SJSA1 (cell line): ENCODE measurements at regions not wholly inside any gene's neighbourhood (a gene's known extent, or its start where the extent isn't known, plus 50 kb on each side); places are given as distances from the start of the nearest gene placed in this dataset.

Experiments
- DNase-seq, 2 experiments: peaks; one replicate each; pipeline ENCODE4 v3.0.0-alpha.2; 2015 to 2020; ENCODE audit warnings: low spot score in 2 of 2, low read depth in 1 of 2
- H3K27ac ChIP-seq: fragments of 250-450 bp; sonication (Bioruptor Pico); 2 replicates; pipeline ENCODE4 v1.5.1; 2020; ENCODE audit warnings: mild to moderate bottlenecking, moderate library complexity
- H3K27me3 ChIP-seq: fragments of 250-450 bp; sonication (Bioruptor Pico); replicated peaks from 2 replicates; pipeline ENCODE4 v1.5.1; 2020; ENCODE audit warnings: mild to moderate bottlenecking, moderate library complexity
- H3K36me3 ChIP-seq: fragments of 250-450 bp; sonication (Bioruptor Pico); 2 replicates; pipeline ENCODE4 v1.5.1; 2020; ENCODE audit warnings: mild to moderate bottlenecking
- H3K4me1 ChIP-seq: fragments of 250-450 bp; sonication (Bioruptor Pico); replicated peaks from 2 replicates; pipeline ENCODE4 v1.6.1; 2021; ENCODE audit warnings: mild to moderate bottlenecking
- H3K4me3 ChIP-seq: fragments of 250-450 bp; sonication (Bioruptor Pico); 2 replicates; pipeline ENCODE4 v1.5.1; 2020; ENCODE audit warnings: mild to moderate bottlenecking
- H3K9me3 ChIP-seq: fragments of 250-450 bp; sonication (Bioruptor Pico); replicated peaks from 2 replicates; pipeline ENCODE4 v1.5.1; 2020; ENCODE audit warnings: mild to moderate bottlenecking

DNA sequence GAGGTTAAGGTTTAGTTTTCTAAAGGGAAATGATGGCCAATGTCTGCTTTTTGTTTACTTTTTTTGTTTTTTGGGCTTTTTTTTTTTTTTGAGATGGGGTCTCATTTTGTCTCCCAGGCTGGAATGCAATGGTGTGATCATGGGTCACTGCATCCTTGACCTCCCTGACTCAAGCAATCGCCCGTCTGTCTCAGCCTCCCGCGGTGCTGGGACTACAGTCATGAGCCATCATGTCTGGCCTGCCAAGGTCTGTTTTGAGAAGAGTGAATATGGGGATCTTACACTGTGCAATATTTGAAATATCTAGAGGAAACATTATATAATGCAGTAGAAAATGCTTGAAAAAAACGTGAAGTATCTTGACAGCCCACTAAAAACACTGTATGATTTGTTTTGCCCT is 162.5 kb downstream of the GASK1B start:
- Histone ChIP-seq H3K36me3 (no peaks in the 10 kb centered on the region), H3K27ac (no peak overlapping the region)

DNA sequence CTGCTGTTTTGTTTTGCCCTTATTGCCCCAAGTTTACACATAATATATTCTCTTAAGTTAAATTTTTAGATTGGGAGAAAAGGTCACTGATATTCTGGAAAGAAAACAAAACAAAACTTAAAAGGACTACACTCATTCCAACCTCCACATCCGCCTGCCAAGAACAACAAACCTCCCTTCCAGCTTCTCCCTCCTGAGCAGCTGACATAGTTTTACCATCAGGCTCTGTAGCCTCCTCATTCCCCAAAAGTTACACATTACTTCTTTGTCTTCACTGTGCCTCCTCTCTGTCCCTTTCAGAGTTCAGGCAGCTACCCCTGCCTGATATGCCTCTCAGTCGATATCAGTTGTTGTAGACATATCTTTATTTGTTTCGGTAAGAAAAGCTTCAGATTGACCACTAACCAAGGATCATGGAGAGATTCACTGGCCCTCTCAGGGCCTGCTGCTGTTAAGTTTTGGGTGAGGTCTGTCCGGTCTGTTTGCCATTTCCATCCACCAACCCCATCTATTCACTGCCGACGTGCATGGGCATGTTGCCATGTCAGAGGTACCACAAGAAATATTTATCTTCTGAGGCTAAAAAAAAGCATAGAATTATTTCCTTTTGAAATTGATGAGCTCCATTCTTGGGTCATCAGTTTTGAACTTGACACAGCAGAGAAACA is 164.1 kb downstream of the GASK1B start:
- H3K36me3 ChIP-seq, result no peaks in the 10 kb centered on the region
- no peaks in the 10 kb centered on the region for H3K27me3 ChIP-seq
- H3K9me3 ChIP-seq, result no peaks in the 10 kb centered on the region
- no peak overlapping the region for H3K27ac ChIP-seq
- H3K4me3 ChIP-seq, result no peak overlapping the region
- DNase-seq, result peak in 1 of 2 experiments; percentile 9
- 0 out of 2 replicates have a peak, but pooled peaks cover 3% of the 10 kb centered on the region for H3K4me1 ChIP-seq

More for the DNA sequence above, 162.5 kb downstream of the GASK1B start:
- Histone ChIP-seq H3K27me3 (no peaks in the 10 kb centered on the region), H3K9me3 (no peaks in the 10 kb centered on the region), H3K4me1 (peaks cover 7% of the 10 kb centered on the region; the same call in 1 of the 2 replicates), H3K4me3 (no peak overlapping the region)
- DNase-seq, result no peak

DNA sequence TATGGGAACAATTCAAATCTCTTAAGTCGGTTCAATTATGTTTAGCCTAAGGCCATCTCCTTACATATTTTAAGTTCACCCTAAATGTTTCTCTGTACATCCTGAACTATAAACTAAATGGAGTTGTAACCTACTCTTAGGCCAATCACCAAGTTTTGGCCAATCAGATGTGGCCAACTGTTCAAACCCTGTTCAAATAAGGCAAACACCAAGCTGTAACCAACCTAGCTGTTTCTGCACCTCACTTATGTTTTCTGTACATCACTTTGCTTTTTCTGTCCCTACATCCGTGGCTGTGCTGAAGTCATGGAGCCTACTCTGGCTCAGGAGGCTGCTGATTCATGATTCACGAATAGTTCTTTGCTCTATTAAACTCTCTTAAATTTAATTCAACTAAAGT is 165.3 kb downstream of the GASK1B start:
- H3K4me1 ChIP-seq, result 0 out of 2 replicates have a peak, but pooled peaks cover 3% of the 10 kb centered on the region

DNA sequence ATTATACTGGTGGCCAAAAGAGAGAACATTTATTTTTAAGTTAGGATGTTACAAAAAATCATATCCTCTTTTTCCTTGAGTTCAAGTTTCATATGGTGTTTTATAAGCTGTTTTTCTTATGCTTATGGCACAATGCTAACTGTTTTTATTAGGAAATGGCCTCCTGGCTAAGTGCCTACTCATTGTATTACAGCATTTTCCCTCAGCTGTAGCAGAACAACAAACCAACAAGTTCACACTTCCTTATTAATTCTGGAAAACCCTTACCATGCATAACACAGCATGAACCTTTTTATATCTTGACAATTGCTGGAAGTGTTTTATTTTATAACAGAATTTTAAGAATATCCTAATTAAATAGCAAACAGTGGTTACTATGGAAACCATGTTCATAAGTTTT is 165.8 kb downstream of the GASK1B start:
- Histone ChIP-seq H3K27me3 (no peaks in the 10 kb centered on the region), H3K9me3 (no peaks in the 10 kb centered on the region), H3K4me3 (no peak overlapping the region), H3K27ac (no peak overlapping the region), H3K36me3 (no peaks in the 10 kb centered on the region), H3K4me1 (0 out of 2 replicates have a peak, but pooled peaks cover 3% of the 10 kb centered on the region)
- DNase-seq, result no peak

More for the DNA sequence above, 165.3 kb downstream of the GASK1B start:
- Histone ChIP-seq H3K27ac (no peak overlapping the region), H3K36me3 (no peaks in the 10 kb centered on the region), H3K27me3 (no peaks in the 10 kb centered on the region), H3K4me3 (no peak overlapping the region), H3K9me3 (no peaks in the 10 kb centered on the region)
- no peak for DNase-seq

DNA sequence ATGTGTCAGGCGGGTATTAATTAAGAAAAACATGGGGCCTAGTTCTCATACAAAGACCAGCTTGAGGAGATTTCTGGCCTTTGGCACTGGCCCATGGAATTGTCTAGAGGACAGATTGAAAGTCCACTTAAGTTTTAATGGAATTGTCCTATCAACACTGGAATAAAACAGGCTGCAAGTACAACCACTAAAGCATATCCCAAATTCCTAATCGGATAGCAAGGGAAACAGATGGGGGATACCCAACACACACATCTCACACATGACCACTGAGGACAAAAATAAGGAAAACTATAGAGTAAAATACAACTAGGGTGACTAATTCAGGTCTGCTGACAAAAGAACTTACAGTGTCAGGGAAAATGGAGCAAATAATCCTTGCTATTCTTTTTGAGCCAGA is 167.8 kb downstream of the GASK1B start:
- Histone ChIP-seq H3K4me1 (0 out of 2 replicates have a peak, but pooled peaks cover 3% of the 10 kb centered on the region), H3K36me3 (no peaks in the 10 kb centered on the region), H3K27me3 (no peaks in the 10 kb centered on the region), H3K27ac (no peak overlapping the region), H3K4me3 (no peak overlapping the region), H3K9me3 (no peaks in the 10 kb centered on the region)
- no peak for DNase-seq

DNA sequence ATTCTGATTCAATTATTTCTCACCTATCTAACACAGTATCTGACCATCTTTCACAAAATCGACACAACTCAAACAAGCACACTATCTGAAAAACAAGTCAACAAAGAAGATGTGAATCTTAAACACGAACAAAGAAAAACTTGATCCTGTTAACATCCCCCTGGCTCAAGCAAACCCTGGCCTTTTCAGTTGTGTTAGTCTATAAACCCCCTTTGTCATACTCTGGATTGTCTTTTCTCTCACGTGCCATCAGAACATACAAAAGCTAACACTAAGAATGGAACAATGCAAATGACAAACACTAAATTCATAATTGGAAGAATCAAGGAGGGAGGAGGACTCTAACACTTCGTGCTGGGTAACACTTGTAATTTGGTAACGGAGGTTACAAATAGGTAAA is 168.7 kb downstream of the GASK1B start:
- Histone ChIP-seq H3K27me3 (no peaks in the 10 kb centered on the region), H3K27ac (no peak overlapping the region), H3K9me3 (no peaks in the 10 kb centered on the region), H3K4me3 (no peak overlapping the region), H3K4me1 (0 out of 2 replicates have a peak, but pooled peaks cover 3% of the 10 kb centered on the region), H3K36me3 (no peaks in the 10 kb centered on the region)
- no peak for DNase-seq

DNA sequence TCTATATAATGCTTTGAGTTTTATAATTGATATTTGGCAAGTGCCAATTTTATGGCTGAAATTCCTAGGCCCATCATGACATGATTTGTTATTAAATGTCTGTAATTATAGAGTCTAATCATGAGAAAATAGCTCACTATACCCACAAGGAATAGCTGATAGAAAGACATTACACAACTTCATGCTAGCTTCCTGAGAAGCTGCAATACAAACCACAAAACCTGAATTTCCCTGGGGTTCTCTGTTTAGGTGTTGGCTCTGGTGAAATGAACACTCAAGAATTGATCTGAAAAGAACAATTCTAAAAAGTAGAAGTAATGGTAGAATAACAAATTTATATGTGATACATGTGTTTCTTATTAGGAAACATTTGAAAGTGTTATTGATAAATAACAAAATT is 169.6 kb downstream of the GASK1B start:
- DNase-seq, result no peak
- Histone ChIP-seq H3K4me3 (no peak overlapping the region), H3K27ac (no peak overlapping the region), H3K4me1 (no peaks in the 10 kb centered on the region), H3K36me3 (no peaks in the 10 kb centered on the region), H3K9me3 (no peaks in the 10 kb centered on the region), H3K27me3 (no peaks in the 10 kb centered on the region)

DNA sequence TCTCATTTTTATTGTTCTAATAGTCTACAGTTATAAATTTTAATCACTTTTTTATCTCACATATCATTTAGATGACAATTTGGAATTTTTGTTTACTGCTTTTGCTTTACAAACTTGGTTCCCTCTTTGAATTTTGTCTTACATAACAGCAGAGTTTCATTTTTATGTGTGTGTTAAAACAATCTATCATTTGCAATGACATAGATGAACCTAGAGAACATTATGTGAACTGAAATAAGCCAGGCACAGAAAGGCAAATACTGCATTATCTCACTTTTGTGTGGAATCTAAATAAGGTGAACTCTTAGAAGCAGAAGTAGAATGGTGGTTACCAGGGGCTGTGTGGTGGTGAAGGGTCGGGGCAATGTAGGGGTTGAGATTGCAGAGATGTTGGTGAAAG is 170.7 kb downstream of the GASK1B start:
- Histone ChIP-seq H3K9me3 (no peaks in the 10 kb centered on the region), H3K36me3 (no peaks in the 10 kb centered on the region), H3K27me3 (no peaks in the 10 kb centered on the region), H3K4me3 (no peak overlapping the region), H3K27ac (no peak overlapping the region), H3K4me1 (no peaks in the 10 kb centered on the region)
- no peak for DNase-seq

DNA sequence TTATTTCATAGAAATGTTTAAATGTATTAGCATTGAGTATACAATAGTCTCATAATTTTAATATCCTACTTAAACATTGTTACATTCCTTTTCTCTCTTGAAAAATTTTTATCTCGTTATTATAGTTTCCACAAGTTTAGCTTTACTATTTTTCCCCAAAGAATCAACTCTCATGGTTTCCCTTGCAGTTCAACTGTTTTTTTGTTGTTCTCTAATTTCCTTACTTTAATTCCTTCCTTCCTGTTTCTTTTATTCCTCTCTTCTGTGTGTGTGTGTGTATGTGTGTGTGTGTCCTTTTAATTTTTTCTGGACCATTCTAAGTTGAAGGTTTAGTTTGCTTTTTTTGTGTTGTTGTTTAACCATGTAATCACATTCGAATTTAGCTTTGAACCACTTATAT is 171.1 kb downstream of the GASK1B start:
- Histone ChIP-seq H3K9me3 (no peaks in the 10 kb centered on the region), H3K27ac (no peak overlapping the region), H3K36me3 (no peaks in the 10 kb centered on the region), H3K27me3 (no peaks in the 10 kb centered on the region), H3K4me3 (no peak overlapping the region), H3K4me1 (no peaks in the 10 kb centered on the region)
- DNase-seq, result no peak

DNA sequence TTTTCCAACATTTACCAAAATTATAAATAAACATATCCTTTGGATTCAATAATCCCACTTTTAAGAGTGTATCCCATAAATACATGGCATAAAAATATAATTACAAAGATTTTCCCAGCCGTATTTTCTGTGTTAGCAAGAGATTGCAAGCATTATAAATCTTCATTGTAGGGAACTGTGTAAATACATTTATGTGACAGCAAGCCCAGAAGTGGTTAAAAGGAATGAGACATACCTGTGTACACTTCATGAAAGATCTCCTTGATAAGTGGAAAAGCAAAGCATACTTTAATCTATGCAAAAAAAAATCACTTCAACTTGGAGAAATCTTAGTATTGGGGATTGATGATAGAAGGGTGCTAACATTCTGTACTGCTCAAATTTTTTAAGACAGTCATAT is 173.1 kb downstream of the GASK1B start:
- Histone ChIP-seq H3K27me3 (no peaks in the 10 kb centered on the region), H3K4me1 (peaks cover 7% of the 10 kb centered on the region), H3K9me3 (no peaks in the 10 kb centered on the region)

DNA sequence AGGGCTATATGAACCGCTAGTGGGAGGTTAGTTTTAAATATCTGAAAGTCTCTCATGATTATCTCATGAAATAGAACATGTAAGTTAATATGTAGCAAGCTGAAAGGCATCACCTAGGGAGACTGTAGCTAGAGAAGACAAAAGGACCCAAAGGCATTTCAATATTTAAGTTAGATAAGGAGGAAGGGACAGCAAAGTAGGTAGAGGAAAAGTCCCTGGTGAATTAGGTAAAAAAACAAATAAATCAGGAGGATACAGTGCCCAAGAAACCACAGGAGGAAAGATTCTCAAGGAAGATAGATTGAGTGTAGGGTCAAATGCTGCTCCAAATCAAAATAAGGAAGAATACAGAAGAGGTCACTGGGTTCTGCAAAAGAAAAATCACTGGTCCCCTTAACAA is 175.5 kb downstream of the GASK1B start:
- Histone ChIP-seq H3K27me3 (no peaks in the 10 kb centered on the region), H3K27ac (no peak overlapping the region), H3K9me3 (no peaks in the 10 kb centered on the region), H3K4me1 (peaks cover 8% of the 10 kb centered on the region), H3K36me3 (no peaks in the 10 kb centered on the region), H3K4me3 (no peak overlapping the region)
- no peak for DNase-seq

More for the DNA sequence above, 173.1 kb downstream of the GASK1B start:
- DNase-seq, result no peak
- Histone ChIP-seq H3K36me3 (no peaks in the 10 kb centered on the region), H3K4me3 (no peak overlapping the region), H3K27ac (no peak overlapping the region)

DNA sequence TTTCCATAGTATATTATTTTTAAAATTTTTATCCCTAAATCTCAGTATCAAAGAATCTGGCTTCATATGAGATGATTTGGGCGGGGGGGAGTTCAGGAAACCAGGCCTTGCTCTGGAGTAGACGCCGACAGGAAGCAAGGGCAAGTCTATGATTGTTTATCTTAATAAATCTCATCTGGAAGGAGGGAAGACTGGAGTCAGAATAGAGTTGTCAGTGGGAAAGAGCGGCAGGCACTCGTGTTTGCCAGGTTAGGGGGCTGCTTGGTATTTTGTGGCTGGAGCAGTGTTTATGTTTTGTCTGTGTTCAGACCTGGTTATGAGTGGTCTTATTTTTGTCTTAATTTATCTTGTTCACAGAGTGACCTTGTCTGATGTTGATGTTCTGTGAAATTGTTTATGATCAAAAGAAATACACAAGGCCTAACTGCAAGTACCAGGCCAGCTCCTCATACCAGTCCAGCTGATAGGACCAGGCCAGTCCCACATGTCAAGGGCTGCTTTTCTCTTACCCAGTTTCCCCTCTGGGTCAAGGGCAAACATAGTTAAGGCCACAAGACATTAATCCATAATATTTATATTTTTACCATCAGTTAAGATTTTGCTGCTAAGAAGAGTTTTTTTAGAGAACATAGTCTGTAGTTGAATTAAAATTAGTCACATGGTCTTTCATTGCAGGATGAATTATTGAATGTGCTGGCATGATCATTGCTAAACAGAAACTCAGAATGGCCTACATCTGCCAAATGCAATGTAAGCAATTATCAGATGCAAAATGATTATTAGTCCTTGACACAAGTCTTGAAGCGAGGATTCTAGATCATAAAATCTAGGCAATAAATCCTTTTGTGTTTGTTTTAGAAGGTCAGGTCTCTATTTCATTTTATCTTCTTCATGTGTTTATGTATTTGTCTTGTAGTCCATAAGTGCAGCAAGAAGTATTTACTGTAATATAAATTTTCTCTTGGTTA is 176.5 kb downstream of the GASK1B start:
- peaks cover 8% of the 10 kb centered on the region for H3K4me1 ChIP-seq
- no peak overlapping the region for H3K27ac ChIP-seq
- no peaks in the 10 kb centered on the region for H3K36me3 ChIP-seq
- H3K4me3 ChIP-seq, result no peak overlapping the region
- DNase-seq, result no peak
- no peaks in the 10 kb centered on the region for H3K27me3 ChIP-seq
- H3K9me3 ChIP-seq, result no peaks in the 10 kb centered on the region

DNA sequence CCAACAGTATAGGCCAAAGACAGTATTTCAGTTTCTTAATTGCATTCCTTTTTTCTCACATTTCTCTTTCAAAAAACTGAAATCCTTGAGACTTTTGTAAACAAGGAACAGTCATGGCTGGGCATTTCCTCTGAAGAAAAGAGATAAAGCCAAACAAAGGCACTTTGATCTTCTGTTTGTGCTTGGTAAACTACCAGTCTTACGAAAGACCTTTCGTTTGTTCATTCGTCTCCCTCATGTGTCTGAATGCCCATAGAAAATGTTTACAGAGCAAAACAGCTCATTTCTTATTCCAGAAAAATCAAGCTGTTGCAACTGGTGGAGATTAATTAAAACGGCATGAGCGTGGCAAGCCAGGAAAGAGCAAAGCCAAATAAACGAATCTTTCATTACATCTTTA is 178.0 kb downstream of the GASK1B start:
- Histone ChIP-seq H3K4me1 (peaks cover 8% of the 10 kb centered on the region), H3K4me3 (no peak overlapping the region), H3K36me3 (no peaks in the 10 kb centered on the region), H3K27ac (peak overlapping the region; percentile 17; the same call in 1 of the 2 replicates), H3K27me3 (no peaks in the 10 kb centered on the region), H3K9me3 (no peaks in the 10 kb centered on the region)
- peak in 1 of 2 experiments; percentile 44 for DNase-seq
